Epithelial cell of proximal tubule (primary cell): ENCODE measurements at regions not wholly inside any gene's neighbourhood (a gene's known extent, or its start where the extent isn't known, plus 50 kb on each side); places are given as distances from the start of the nearest gene placed in this dataset.

ENCODE experiments used
- DNase-seq: peaks from one replicate; pipeline ENCODE4 v3.0.0-alpha.2; 2011; ENCODE audit warnings: low read depth
- H3K4me3 ChIP-seq: 2 replicates; pipeline ENCODE4 v1.5.1; 2011; ENCODE audit warnings: low read depth, mild to moderate bottlenecking, low read length
- TF ChIP-seq, protein P1 (sequence below): conservative IDR thresholded peaks from 2 replicates; pipeline ENCODE4 v1.5.1; 2012; ENCODE audit warnings: low read depth, mild to moderate bottlenecking, low read length

DNA sequence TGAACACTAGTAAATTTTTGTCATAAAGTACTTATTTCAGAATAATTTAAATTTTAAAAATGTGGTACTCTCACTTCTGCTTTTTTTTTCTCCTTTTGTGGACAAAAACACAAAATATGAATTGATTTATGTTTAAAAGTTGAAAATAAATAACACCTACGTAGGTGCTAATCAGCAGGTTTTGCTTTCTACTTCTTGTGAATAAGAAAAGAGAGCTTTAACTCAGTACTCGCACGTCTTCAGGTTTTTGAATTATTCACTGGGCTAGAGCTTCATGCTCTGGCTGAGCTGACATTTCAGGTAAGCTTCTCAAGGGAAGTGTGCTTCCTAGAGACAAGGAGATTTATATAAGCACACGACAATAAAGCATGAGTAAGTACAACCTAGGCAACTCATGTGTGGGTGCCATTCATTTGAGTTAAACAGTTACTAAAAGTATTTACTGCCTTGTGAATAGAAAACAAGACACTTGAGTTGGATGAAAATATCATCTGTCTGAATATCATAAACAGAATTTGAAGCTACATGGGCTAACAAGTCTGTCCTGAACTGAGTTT, 190.0 kb upstream of the POT1 start:
- DNase-seq = peak; percentile 35
- TF ChIP-seq, protein P1, sequence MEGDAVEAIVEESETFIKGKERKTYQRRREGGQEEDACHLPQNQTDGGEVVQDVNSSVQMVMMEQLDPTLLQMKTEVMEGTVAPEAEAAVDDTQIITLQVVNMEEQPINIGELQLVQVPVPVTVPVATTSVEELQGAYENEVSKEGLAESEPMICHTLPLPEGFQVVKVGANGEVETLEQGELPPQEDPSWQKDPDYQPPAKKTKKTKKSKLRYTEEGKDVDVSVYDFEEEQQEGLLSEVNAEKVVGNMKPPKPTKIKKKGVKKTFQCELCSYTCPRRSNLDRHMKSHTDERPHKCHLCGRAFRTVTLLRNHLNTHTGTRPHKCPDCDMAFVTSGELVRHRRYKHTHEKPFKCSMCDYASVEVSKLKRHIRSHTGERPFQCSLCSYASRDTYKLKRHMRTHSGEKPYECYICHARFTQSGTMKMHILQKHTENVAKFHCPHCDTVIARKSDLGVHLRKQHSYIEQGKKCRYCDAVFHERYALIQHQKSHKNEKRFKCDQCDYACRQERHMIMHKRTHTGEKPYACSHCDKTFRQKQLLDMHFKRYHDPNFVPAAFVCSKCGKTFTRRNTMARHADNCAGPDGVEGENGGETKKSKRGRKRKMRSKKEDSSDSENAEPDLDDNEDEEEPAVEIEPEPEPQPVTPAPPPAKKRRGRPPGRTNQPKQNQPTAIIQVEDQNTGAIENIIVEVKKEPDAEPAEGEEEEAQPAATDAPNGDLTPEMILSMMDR = no peak
- H3K4me3 ChIP-seq = no peak overlapping the region

- TF ChIP-seq, protein P1 = no peak
- H3K4me3 ChIP-seq = no peak overlapping the region
- DNase-seq = no peak
Measured at GRCh38 chr7:125118444-125118843, 188.8 kb upstream of the POT1 start.

GRCh38 chr7:125112850-125113249, 183.2 kb upstream of the POT1 start:
- TF ChIP-seq, protein P1 = no peak
- DNase-seq = no peak
- no peak overlapping the region for H3K4me3 ChIP-seq

DNA sequence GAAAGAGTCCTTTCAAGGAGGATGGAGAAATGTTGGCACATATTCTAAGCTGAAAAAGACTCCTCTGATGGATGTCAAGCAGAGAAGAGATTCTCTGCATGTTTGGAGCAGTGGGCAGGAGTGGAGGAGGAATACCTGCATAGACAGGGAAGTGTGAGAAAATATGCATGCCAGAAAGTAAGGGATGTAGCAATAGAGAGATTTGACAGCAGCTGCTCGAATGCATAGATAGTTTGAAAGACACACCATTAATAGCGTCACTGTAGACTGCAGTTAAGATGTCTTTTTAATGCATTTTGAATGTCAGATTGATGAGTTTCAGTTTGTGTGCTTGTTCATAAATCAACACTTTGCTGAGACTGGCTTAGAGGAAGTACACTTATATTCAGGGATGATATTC, 169.9 kb upstream of the POT1 start:
- DNase-seq = no peak
- TF ChIP-seq, protein P1 = no peak
- H3K4me3 ChIP-seq = no peak overlapping the region

- no peak overlapping the region for H3K4me3 ChIP-seq
- TF ChIP-seq, protein P1 = no peak
- no peak for DNase-seq
Measured at GRCh38 chr7:125098377-125098970, 168.8 kb upstream of the POT1 start.

- TF ChIP-seq, protein P1 = no peak
- no peak overlapping the region for H3K4me3 ChIP-seq
- no peak for DNase-seq
Measured at GRCh38 chr7:125090596-125090995, 161.0 kb upstream of the POT1 start.

DNA sequence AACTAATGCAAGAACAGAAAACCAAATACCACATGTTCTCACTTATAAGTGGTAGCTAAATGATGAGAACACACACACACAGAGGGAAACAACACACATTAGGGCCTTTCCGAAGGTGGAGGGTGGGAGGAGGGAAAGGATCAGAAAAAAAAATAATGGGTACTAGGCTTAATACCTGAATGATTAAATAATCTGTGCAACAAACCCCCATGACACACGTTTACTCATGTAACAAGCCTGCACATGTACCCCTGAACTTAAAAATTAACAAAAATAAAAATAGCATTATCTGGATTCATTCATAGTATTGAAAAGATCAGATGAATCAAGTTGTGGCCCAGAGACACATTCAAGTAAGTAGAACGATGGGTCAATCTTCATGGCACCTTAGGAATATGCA, 159.5 kb upstream of the POT1 start:
- TF ChIP-seq, protein P1 = no peak
- no peak for DNase-seq
- no peak overlapping the region for H3K4me3 ChIP-seq
